GM12878 (cell line): ENCODE measurements at regions not wholly inside any gene's neighbourhood (a gene's known extent, or its start where the extent isn't known, plus 50 kb on each side); places are given as distances from the start of the nearest gene placed in this dataset.

Experiments
- ATAC-seq: fragments of 200-7000 bp; cut with Tn5 transposase; 3 replicates; pipeline ENCODE4 v1.9.1; 2020; ENCODE audit warnings: mild to moderate bottlenecking, moderate library complexity
- BruUV-seq: library from RNA; stranded (reverse); fragments of 400-500 nt; replicated peaks from 2 replicates; lab custom pipeline; 2021; lab: Mats Ljungman, UMichigan
- CTCF ChIA-PET: fragments of 300-600 bp; sonication (Branson Sonifier 250); formaldehyde crosslinking; extraction: SDS; loops from one replicate; lab custom pipeline; 2021; ENCODE audit warnings: inconsistent platforms; lab: Yijun Ruan, JAX
- POLR2A ChIA-PET: fragments of 350-600 bp; formaldehyde crosslinking; extraction: SDS; loops from one replicate; lab custom pipeline; 2021; ENCODE audit warnings: inconsistent platforms; lab: Charles Lee
- RAD21 ChIA-PET: fragments of 300-600 bp; sonication (Branson Sonifier 250); formaldehyde crosslinking; loops from one replicate; lab custom pipeline; 2023; ENCODE audit warnings: antibody characterized with exemption; ENCODE audit not compliant: unreplicated experiment; lab: Charles Lee
- SMC1A ChIA-PET: fragments of 300-600 bp; sonication (Branson Sonifier 250); formaldehyde crosslinking; loops from one replicate; lab custom pipeline; 2023; ENCODE audit not compliant: unreplicated experiment, uncharacterized antibody; lab: Charles Lee
- DNase-seq: peaks from one replicate; pipeline ENCODE4 v3.0.0-alpha.2; 2011; ENCODE audit warnings: low read depth, low spot score
- FAIRE-seq: peaks from 3 replicates; lab custom pipeline; 2011; peaks lifted over from hg19 to GRCh38; lab: Jason Lieb, UNC
- H2AFZ ChIP-seq: 2 replicates; pipeline ENCODE4 v1.6.0; 2011; ENCODE audit warnings: low read depth, low read length, control low read depth; ENCODE audit not compliant: control insufficient read depth
- H3K27ac ChIP-seq: 2 replicates; pipeline ENCODE4 v1.5.1; 2011; ENCODE audit warnings: control low read depth; ENCODE audit not compliant: control insufficient read depth, insufficient read depth
- H3K27me3 ChIP-seq, 2 experiments: replicated peaks in 1 of 2; 2 replicates each; pipeline versions ENCODE4 v1.6.0 to v1.6.1; 2011; ENCODE audit warnings: low read length in 1 of 2; ENCODE audit not compliant: control insufficient read depth in 2 of 2, insufficient read depth in 2 of 2
- H3K36me3 ChIP-seq, 2 experiments: 2 replicates each; pipeline ENCODE4 v1.5.1; 2011; ENCODE audit warnings: low read length in 1 of 2; ENCODE audit not compliant: control insufficient read depth in 2 of 2, insufficient read depth in 2 of 2
- H3K4me1 ChIP-seq: 2 replicates; pipeline ENCODE4 v1.6.1; 2011; ENCODE audit warnings: mild to moderate bottlenecking, low read length, moderate library complexity, mixed read lengths; ENCODE audit not compliant: control insufficient read depth, insufficient read depth
- H3K4me2 ChIP-seq: 2 replicates; pipeline ENCODE4 v1.6.0; 2011; ENCODE audit warnings: control low read depth; ENCODE audit not compliant: control insufficient read depth, insufficient read depth
- H3K4me3 ChIP-seq: fragments of 200-600 bp; sonication (generic); 2 replicates; pipeline ENCODE4 v1.5.1; 2016
- H3K79me2 ChIP-seq: 2 replicates; pipeline ENCODE4 v1.6.0; 2011; ENCODE audit warnings: low read length; ENCODE audit not compliant: control insufficient read depth, insufficient read depth
- H3K9ac ChIP-seq: 2 replicates; pipeline ENCODE4 v1.8.0; 2011; ENCODE audit warnings: low read length, control low read depth, mixed read lengths; ENCODE audit not compliant: control insufficient read depth, insufficient read depth
- H3K9me3 ChIP-seq: replicated peaks from 3 replicates; pipeline ENCODE4 v1.5.1; 2011; ENCODE audit warnings: mild to moderate bottlenecking, low read length; ENCODE audit not compliant: control insufficient read depth, insufficient read depth
- H4K20me1 ChIP-seq: 2 replicates; pipeline ENCODE4 v1.6.0; 2011; ENCODE audit not compliant: control insufficient read depth, insufficient read depth
- CHD1 ChIP-seq: IDR thresholded peaks from 2 replicates; pipeline ENCODE4 v1.6.1; 2012; ENCODE audit warnings: low read depth, low read length, improper control_type of control experiment
- FOXK2 ChIP-seq: fragments of 450-650 bp; IDR thresholded peaks from 2 replicates; pipeline ENCODE4 v1.6.1; 2017; ENCODE audit warnings: mild to moderate bottlenecking, moderate library complexity
- GABPA ChIP-seq: IDR thresholded peaks from 2 replicates; pipeline ENCODE4 v1.6.1; 2014; ENCODE audit warnings: antibody characterized with exemption, low read depth, mild to moderate bottlenecking, inconsistent platforms
- JUND ChIP-seq: IDR thresholded peaks from 2 replicates; pipeline ENCODE4 v1.6.1; 2012; ENCODE audit warnings: low read depth, mild to moderate bottlenecking, low read length, improper control_type of control experiment, moderate library complexity
- REST ChIP-seq: IDR thresholded peaks from 2 replicates; pipeline ENCODE4 v1.6.1; 2012; ENCODE audit warnings: mild to moderate bottlenecking, low read depth, low read length
- SMAD1 ChIP-seq: fragments of 450-650 bp; IDR thresholded peaks from 2 replicates; pipeline ENCODE4 v1.6.1; 2018; ENCODE audit warnings: mild to moderate bottlenecking, low read depth; ENCODE audit not compliant: partially characterized antibody
- SMAD5 ChIP-seq: IDR thresholded peaks from 2 replicates; pipeline ENCODE4 v1.6.1; 2016; ENCODE audit warnings: antibody characterized with exemption, low read depth
- SP1 ChIP-seq: IDR thresholded peaks from one replicate; pipeline ENCODE4 v1.6.1; 2011; ENCODE audit warnings: low read depth, low read length
- STAT3 ChIP-seq: IDR thresholded peaks from 2 replicates; pipeline ENCODE4 v1.6.1; 2011; ENCODE audit warnings: low read depth, low read length, improper control_type of control experiment
- TAF1 ChIP-seq: IDR thresholded peaks from 2 replicates; pipeline ENCODE4 v1.6.1; 2011; ENCODE audit warnings: mild to moderate bottlenecking, low read depth, low read length, borderline replicate concordance
- YY1 ChIP-seq: IDR thresholded peaks from 2 replicates; pipeline ENCODE4 v1.6.1; 2011; ENCODE audit warnings: low read depth, mild to moderate bottlenecking, low read length
- ZBTB4 ChIP-seq: fragments of 450-650 bp; formaldehyde crosslinking; IDR thresholded peaks from 2 replicates; pipeline ENCODE4 v1.4.0; 2022; ENCODE audit warnings: mild to moderate bottlenecking, moderate library complexity
- ZZZ3 ChIP-seq: IDR thresholded peaks from 2 replicates; pipeline ENCODE4 v1.6.1; 2011; ENCODE audit warnings: low read depth; ENCODE audit not compliant: control insufficient read depth, insufficient read length
- WGBS: methylation state at CpG from one replicate; pipeline ENCODE4 v1.1.6; 2016; ENCODE audit warnings: low lambda C conversion rate; ENCODE audit not compliant: insufficient replicate concordance, insufficient coverage; ENCODE audit errors: missing lambda C conversion rate; 5-methylcytosine and 5-hydroxymethylcytosine counted together
- in situ Hi-C: fragments of 300-500 bp; cut with MboI; formaldehyde crosslinking; loops from 9 replicates; pipeline ENCODE4 v1.14.3; 2018; ENCODE audit warnings: mixed read lengths
- intact Hi-C: fragments of 100-400 bp; cut with micrococcal nuclease; formaldehyde crosslinking; loops from one replicate; pipeline ENCODE4 v1.14.2; 2022; ENCODE audit not compliant: unreplicated experiment
- TF ChIP-seq, protein P1 (sequence below): fragments of 450-650 bp; IDR thresholded peaks from 2 replicates; pipeline ENCODE4 v1.6.1; 2017; ENCODE audit warnings: low read depth, mild to moderate bottlenecking, moderate library complexity
- TF ChIP-seq, protein P2 (sequence below): IDR thresholded peaks from 2 replicates; pipeline ENCODE4 v1.6.1; 2012; ENCODE audit warnings: low read depth, low read length, improper control_type of control experiment

GRCh38 chr17:27087935-27088766 lies 205.8 kb upstream of the WSB1 start:
- BruUV-seq = no TSS peak
- DNase-seq (no peak), FAIRE-seq (no peak), ATAC-seq (no peak)
- H4K20me1 ChIP-seq = no peaks in the 10 kb centered on the region
- CTCF ChIA-PET = no interaction called here
- H3K27ac ChIP-seq = no peak overlapping the region
- no peak overlapping the region for H3K4me3 ChIP-seq
- no peaks in the 10 kb centered on the region; the same call in 2 of the 3 replicates for H3K9me3 ChIP-seq
- 8% methylated on average over 5 of the region's 5 CpGs for WGBS
- RAD21 ChIA-PET = no interaction called here
- H2AFZ ChIP-seq = no peak overlapping the region
- H3K4me1 ChIP-seq = no peaks in the 10 kb centered on the region
- POLR2A ChIA-PET = no interaction called here
- H3K9ac ChIP-seq = no peak overlapping the region
- intact Hi-C loops = no loop called here
- no peaks in the 10 kb centered on the region for H3K27me3 ChIP-seq
- in situ Hi-C loops = no loop called here
- H3K36me3 ChIP-seq = no peaks in the 10 kb centered on the region
- SMC1A ChIA-PET = no interaction called here
- H3K79me2 ChIP-seq = no peaks in the 10 kb centered on the region
- no peak overlapping the region for H3K4me2 ChIP-seq
- TF ChIP-seq YY1 (no peak), ZZZ3 (no peak), CHD1 (no peak), REST (no peak), JUND (no peak), ZBTB4 (CRISPR knock-in tag) (no peak), GABPA (no peak), TAF1 (no peak), SMAD1 (no peak), SMAD5 (no peak), FOXK2 (no peak), STAT3 (no peak), SP1 (no peak)
- TF ChIP-seq, protein P1, sequence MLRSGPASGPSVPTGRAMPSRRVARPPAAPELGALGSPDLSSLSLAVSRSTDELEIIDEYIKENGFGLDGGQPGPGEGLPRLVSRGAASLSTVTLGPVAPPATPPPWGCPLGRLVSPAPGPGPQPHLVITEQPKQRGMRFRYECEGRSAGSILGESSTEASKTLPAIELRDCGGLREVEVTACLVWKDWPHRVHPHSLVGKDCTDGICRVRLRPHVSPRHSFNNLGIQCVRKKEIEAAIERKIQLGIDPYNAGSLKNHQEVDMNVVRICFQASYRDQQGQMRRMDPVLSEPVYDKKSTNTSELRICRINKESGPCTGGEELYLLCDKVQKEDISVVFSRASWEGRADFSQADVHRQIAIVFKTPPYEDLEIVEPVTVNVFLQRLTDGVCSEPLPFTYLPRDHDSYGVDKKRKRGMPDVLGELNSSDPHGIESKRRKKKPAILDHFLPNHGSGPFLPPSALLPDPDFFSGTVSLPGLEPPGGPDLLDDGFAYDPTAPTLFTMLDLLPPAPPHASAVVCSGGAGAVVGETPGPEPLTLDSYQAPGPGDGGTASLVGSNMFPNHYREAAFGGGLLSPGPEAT = no peak
- TF ChIP-seq, protein P2, sequence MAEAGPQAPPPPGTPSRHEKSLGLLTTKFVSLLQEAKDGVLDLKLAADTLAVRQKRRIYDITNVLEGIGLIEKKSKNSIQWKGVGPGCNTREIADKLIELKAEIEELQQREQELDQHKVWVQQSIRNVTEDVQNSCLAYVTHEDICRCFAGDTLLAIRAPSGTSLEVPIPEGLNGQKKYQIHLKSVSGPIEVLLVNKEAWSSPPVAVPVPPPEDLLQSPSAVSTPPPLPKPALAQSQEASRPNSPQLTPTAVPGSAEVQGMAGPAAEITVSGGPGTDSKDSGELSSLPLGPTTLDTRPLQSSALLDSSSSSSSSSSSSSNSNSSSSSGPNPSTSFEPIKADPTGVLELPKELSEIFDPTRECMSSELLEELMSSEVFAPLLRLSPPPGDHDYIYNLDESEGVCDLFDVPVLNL = no peak
